Activated CD8-positive, alpha-beta memory T cell treated with anti-CD3 and anti-CD28 coated beads, Interleukin-2, amount 50 U/mL, for 24 hours (primary cell): ENCODE measurements at regions not wholly inside any gene's neighbourhood (a gene's known extent, or its start where the extent isn't known, plus 50 kb on each side); places are given as distances from the start of the nearest gene placed in this dataset.
A peak's percentile ranks its signal among the peaks of the same experiment; 100 is the strongest.

ENCODE experiments used
- DNase-seq: peaks from one replicate; pipeline ENCODE4 v3.0.0-alpha.2; 2020; ENCODE audit errors: extremely low read depth

GRCh38 chr1:25036117-25036546, 106.1 kb upstream of the RUNX3 start:
- no peak for DNase-seq

GRCh38 chr1:25035523-25036116, 105.5 kb upstream of the RUNX3 start:
- no peak for DNase-seq

GRCh38 chr1:25034736-25035522, 104.9 kb upstream of the RUNX3 start:
- DNase-seq, result no peak

GRCh38 chr1:25033828-25034705, 104.0 kb upstream of the RUNX3 start:
- no peak for DNase-seq

- no peak for DNase-seq
These were observed 103.2 kb upstream of the RUNX3 start for GRCh38 chr1:25033030-25033827.

DNA sequence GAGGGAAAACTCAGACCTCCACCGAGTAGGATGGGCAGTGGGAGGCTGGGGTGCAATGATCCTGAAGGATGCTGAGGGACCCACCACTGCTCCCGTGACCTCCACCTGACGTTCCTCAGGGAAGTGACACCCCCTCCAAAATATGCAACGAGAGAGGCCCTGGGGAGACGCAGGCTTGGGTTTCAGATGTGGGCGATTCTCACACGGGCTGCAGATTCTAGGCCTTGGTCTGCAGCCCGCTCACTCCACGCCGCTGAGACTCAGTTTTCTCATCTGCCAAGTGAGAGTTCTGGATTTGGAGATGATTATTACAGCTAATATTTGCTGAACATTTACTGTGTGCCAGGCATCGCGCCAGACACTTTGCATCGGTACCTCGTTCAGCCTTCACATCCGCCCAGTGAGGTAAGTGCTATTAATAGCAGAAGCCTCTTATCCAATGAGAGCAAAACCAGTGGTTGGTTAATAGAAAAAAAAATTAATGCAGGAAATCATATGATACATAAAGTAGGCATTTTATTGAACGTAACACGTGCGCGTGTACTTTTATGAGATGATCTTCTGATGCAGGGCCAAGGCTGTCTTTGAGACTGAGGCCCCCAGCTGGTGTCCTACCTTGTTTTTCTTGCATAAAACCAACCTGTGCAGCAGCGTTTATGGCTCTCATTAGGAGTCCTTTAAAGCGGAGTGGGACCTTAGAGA, 102.0 kb upstream of the RUNX3 start:
- no peak for DNase-seq

DNA sequence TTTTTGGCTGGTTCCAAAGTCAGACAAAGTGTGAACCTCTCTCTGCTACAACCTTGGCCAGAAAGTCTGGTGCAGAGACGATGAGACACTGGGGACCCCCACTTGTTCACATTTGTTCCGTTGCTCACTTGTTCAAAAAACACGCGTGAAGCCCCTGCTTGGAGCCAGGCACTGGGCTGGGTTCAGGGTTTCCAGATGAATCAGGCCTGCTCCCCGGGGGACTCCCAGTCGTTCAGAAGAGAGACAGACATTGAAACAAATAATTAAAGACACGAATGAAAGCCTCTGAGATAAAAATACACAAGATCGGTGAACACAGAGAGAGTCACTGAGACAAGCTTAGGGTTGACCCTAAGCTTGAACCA, 101.5 kb upstream of the RUNX3 start:
- DNase-seq, result no peak

DNA sequence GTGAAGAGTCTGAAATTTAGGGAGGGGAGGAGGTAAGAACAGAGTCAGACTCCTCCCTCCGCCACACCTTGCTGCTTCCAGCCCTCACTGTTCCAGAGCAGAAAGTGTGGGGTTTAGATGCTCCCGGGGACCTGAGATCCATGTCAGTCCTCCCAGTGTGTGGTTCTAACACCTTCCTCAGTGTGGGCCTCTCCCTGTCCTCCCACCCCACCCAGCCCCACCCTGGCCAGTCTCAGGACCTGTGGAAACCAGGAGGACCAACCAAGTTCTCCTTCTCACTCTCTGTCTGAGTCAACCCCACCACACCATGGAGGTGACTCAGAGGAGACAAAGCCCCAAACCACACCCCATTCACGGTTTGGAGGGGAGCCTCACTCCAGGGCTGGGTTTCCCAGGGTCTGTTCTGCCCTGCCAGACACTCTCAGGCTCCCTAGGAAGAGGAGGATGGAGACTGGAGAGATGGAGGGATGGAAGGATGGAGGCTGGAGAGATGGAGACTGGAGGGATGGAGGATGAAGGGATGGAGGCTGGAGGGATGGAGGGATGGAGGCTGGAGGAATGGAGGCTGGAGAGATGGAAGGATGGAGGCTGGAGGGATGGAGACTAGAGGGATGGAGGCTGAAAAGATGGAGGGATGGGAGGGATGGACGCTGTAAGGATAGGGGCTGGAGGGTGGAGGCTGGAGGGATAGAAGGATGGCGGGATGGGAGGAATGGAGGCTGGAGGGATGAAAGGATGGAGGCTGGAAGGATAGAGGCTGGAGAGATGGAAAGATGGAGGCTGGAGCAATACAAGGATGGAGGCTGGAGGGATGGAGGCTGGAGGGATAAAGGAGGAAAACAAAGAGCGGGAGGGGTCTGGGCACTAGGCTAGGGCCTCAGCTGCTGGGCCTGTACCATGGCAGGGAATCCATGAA, 100.9 kb upstream of the RUNX3 start:
- DNase-seq, result peak; percentile 61

DNA sequence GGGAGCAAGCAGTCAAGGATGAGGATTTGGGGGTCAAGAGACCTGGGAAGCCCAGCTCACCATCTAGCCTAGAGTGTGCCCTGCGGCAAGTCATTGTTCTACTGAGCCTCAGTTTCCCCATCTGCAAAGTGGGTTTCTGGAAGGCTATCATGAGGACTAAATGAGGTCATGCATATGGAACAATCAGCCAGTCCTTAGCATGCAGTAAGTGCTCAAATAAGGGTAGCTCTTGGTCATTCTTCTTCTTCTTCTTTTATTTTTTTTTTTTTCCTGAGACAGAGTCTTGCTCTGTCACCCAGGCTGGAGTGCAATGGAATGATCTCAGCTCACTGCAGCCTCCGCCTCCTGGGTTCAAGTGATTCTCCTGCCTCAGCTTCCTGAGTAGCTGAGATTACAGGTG, 99.9 kb upstream of the RUNX3 start:
- no peak for DNase-seq

DNA sequence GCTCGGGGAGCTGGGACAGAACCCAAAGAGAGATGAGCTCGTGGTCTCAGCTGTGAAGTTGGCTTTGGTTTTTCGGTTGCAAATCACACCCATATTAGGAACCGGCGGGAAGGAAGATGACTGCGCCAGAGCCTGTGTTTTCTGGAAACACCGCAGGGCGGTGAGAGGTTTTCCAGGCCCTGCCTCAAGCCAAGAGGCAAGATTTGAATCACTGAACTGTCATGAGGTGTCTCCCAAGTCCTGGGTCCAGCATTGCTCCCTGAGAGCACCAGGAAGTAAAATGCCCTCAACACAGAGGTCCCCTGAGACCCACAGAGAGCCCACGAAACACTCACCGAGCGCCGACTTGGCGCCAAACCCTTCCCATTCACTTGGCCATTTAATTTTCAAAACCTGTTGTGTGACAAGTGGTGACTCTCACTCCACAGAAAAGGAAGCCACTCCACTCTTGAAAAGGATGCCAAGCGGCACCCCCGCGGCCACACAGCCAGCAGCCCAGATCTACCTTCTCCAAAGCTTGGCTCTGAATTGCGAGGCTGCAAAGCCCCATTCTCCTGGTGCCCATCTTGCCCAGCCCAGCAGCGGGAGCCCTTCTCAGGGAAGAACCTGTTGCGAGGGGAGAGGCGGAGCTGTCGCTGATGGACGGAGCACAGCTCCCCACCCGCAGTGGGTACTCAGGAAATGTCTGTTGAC, 99.0 kb upstream of the RUNX3 start:
- DNase-seq, result no peak

- DNase-seq, result no peak
These were observed 98.5 kb upstream of the RUNX3 start for GRCh38 chr1:25028587-25028906.

DNA sequence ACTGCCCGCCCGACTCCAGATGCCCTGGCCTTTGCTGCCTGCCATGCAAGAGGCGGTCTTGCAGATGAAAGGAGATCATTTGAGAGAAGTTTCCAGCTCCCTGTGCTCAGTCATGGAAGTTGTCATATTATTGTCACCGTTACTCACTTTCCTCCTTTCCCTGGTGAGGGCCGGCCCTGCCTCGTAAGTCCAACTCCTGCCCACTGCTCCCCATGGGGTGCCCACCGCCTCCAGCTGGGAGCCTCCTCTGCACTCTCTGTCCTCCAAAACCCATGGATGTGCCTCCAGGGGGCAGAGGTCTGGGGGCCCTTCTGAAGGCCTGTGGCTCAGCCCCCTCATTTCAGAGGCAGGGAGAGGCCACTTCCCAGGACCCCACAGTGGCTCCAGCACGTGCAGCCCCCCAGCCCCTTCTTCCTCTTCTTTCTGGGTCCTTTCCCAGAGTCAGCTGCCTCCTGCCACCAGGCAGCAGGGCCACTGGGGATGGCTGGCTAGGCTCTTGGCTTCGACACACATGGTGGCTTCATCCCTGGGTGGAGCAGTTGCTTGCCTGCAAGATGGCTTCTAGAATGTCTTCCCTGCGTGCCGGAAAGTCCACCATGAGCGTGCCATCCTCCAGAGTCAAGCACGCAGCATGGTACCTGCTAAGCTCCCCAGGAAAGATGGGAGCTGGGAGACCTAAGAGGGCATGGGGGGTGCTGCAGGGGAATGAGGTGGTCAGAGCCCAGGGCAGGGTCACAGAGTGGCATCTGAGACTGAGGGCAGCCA, 97.9 kb upstream of the RUNX3 start:
- DNase-seq, result no peak

GRCh38 chr1:25026730-25027450, 96.8 kb upstream of the RUNX3 start:
- no peak for DNase-seq

- no peak for DNase-seq
These were observed 96.2 kb upstream of the RUNX3 start for GRCh38 chr1:25026304-25026703.

DNA sequence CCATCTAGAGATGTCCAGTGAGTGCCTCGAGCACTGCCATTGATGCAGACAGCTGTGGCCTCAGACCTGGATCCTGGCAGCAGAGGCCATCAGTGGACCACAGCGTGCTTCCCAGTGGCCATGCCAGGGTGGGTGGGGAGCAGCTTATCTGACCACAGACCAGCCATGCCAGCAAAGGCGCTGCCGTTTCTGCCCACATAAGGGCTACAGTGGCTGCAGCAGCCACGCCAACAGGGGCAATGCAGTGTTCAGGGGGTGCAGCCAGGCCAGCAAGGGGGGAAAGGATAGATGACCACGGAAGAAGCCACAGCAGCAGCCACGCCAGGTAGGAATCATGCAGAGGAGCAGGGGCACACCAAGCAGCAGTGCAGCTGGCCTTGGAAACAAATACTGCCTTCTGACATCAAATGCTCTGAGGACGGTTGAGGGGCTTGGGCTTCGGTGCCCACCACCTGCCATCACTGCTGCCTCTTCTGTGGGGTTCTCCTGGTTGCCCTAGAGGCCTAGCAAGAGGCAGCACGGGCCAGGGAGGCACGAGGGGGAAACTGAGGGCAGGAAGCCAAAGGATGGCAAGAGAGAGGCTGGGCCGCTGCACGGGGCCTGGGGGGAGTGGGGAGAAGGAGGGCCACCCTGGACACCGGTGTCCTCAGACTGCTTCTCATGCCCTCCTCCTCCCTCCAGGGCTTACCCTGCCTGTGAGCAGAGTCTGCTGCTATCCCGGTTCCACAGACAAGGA, 94.7 kb upstream of the RUNX3 start:
- DNase-seq, result no peak

DNA sequence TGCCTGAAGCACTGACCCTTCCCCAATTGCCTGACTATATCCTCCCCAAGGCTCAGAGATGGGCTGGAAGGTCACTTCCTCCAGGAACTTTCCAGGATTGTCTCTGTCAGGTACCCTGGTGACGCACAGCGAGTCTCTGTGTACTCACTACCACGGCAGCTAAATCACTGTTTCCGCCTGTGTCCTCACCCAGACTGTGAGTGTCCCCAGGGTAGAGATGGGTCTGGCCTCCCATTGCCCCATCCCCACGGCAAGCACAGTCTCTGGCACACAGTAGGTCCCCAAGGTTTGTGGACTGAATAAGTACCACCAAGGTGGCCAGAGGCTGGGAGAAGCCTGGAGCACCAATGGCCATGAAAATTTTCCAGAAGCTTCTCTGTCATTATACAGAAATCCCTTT, 93.8 kb upstream of the RUNX3 start:
- DNase-seq, result no peak

GRCh38 chr1:25023190-25023578, 93.1 kb upstream of the RUNX3 start:
- no peak for DNase-seq
